HG03095 (cell line): ENCODE measurements at regions not wholly inside any gene's neighbourhood (a gene's known extent, or its start where the extent isn't known, plus 50 kb on each side); places are given as distances from the start of the nearest gene placed in this dataset.

Experiments
- ATAC-seq: cut with Tn5 transposase; IDR thresholded peaks from one replicate; pipeline ENCODE4 v1.9.1; 2021; ENCODE audit warnings: moderate library complexity; ENCODE audit not compliant: unreplicated experiment

- no peak for ATAC-seq
Measured at GRCh38 chr1:55750628-55750995, 535.4 kb upstream of the USP24 start.

- ATAC-seq: no peak
Measured at GRCh38 chr1:55749975-55750627, 534.9 kb upstream of the USP24 start.

- no peak for ATAC-seq
Measured at GRCh38 chr1:55747408-55747841, 532.3 kb upstream of the USP24 start.

GRCh38 chr1:55746710-55747109 lies 531.5 kb upstream of the USP24 start:
- no peak for ATAC-seq

GRCh38 chr1:55741516-55741915 lies 526.4 kb upstream of the USP24 start:
- no peak for ATAC-seq

GRCh38 chr1:55735106-55735505 lies 519.9 kb upstream of the USP24 start:
- no peak for ATAC-seq

GRCh38 chr1:55726994-55727393 lies 511.8 kb upstream of the USP24 start:
- no peak for ATAC-seq

GRCh38 chr1:55725378-55725777 lies 510.2 kb upstream of the USP24 start:
- ATAC-seq: no peak

GRCh38 chr1:55724551-55725325 lies 509.6 kb upstream of the USP24 start:
- ATAC-seq: no peak

- ATAC-seq: no peak
Measured at GRCh38 chr1:55723001-55723400, 507.8 kb upstream of the USP24 start.

GRCh38 chr1:55720261-55720660 lies 505.1 kb upstream of the USP24 start:
- ATAC-seq: no peak

- ATAC-seq: no peak
Measured at GRCh38 chr1:55718758-55719671, 503.9 kb upstream of the USP24 start.

GRCh38 chr1:55717111-55717510 lies 501.9 kb upstream of the USP24 start:
- ATAC-seq: no peak

- no peak for ATAC-seq
Measured at GRCh38 chr1:55716610-55717009, 501.4 kb upstream of the USP24 start.

- no peak for ATAC-seq
Measured at GRCh38 chr1:55716151-55716550, 501.0 kb upstream of the USP24 start.

- ATAC-seq: no peak
Measured at GRCh38 chr1:55714230-55714629, 499.1 kb upstream of the USP24 start.

- ATAC-seq: no peak
Measured at GRCh38 chr1:55713516-55713915, 498.4 kb upstream of the USP24 start.

GRCh38 chr1:55712148-55712547 lies 497.0 kb upstream of the USP24 start:
- no peak for ATAC-seq

- ATAC-seq: no peak
Measured at GRCh38 chr1:55708781-55709180, 493.6 kb upstream of the USP24 start.

- no peak for ATAC-seq
Measured at GRCh38 chr1:55707846-55708245, 492.7 kb upstream of the USP24 start.

GRCh38 chr1:55707196-55707595 lies 492.0 kb upstream of the USP24 start:
- no peak for ATAC-seq

GRCh38 chr1:55706397-55706796 lies 491.2 kb upstream of the USP24 start:
- no peak for ATAC-seq
